UCSD-AML1 (cell line): ENCODE measurements at regions not wholly inside any gene's neighbourhood (a gene's known extent, or its start where the extent isn't known, plus 50 kb on each side); places are given as distances from the start of the nearest gene placed in this dataset.

Experiments
- DNase-seq: peaks from one replicate; lab custom pipeline; 2025; ENCODE audit not compliant: unreplicated experiment; lab: John Stamatoyannopoulos, UW

DNA sequence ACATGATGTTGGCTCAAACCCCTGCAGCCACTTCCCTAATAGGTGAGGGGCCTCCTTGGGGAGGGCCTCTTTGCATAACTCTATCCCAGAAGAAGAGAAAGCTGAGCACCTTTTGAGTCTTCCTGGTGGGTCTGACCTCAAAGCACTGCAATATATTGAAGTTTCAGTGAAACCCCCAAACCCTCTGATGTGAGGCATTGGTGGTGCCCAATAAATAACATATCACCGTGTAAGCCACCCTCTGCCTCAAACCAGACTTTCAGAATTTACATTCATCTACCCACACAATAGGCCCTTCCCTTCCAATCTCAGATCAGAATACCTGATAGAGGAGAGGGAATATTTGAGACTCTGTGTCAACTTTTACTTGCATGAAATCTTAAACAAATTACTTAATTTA, 142.8 kb upstream of the STK17B start:
- DNase-seq: no peak

DNA sequence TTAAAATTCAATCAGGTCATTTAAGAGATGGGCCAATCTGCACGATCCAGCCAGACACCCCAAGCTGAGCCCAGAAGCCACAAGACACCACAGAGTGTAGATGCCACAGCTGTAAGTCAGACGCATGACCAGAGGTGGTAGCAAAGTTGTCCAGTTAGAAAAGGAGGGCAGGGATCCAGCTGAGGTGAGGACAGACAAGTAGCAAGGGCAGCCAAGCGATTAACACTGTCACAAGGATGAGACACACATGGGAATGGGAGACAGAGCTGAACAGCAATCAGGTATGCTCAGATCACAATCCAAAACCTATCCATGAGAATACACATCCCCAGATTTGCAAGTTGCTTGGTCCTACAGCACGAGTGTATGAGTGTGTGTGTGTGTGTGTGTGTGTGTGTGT, 143.4 kb upstream of the STK17B start:
- no peak for DNase-seq

DNA sequence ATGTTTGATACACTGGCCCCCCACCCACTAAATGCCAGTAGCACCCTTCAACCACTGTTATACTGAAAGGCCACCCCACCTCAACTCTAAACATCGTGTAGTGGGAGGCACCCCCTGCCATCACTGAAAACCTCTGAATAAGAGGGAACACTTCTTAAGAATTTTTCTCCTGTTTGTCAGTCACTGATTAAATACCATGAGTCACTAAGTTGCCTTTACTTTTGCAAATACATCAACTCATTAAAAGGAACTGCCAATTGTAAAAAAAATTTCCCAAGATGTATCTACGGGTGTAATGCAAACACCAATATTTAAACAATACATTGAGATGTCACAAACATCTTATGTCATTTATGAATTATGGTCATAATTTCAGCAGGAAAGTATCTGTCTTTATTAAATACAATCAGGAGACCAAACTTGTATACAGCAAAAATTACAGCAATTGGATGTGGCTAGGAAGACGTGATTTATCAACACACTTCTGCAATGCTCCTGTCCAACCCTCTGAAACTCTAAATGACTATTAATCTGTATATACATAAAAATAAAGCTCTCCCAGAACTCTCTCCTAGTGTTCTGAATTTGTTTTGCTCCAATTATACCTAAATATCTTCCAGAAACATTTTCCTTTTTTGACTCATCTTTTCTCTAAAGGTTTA, 144.1 kb upstream of the STK17B start:
- no peak for DNase-seq

DNA sequence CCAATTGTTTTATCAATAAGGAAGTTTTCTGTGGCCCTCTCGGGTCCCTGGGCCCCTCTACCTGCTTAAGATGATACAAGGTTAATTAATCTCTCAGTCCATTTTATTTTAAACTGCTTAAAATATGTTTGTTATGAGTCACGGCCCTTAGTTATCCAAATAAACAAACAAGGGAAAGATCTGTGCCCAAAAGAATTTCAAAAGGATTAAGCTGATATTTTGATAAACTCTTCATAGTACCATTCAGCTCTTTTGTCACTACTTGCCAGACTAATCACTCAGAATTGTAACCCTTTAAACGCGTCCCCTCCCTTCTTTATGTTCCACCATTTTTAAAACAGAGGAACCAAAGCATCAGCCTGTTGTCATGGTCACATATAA, 144.7 kb upstream of the STK17B start:
- DNase-seq: no peak

DNA sequence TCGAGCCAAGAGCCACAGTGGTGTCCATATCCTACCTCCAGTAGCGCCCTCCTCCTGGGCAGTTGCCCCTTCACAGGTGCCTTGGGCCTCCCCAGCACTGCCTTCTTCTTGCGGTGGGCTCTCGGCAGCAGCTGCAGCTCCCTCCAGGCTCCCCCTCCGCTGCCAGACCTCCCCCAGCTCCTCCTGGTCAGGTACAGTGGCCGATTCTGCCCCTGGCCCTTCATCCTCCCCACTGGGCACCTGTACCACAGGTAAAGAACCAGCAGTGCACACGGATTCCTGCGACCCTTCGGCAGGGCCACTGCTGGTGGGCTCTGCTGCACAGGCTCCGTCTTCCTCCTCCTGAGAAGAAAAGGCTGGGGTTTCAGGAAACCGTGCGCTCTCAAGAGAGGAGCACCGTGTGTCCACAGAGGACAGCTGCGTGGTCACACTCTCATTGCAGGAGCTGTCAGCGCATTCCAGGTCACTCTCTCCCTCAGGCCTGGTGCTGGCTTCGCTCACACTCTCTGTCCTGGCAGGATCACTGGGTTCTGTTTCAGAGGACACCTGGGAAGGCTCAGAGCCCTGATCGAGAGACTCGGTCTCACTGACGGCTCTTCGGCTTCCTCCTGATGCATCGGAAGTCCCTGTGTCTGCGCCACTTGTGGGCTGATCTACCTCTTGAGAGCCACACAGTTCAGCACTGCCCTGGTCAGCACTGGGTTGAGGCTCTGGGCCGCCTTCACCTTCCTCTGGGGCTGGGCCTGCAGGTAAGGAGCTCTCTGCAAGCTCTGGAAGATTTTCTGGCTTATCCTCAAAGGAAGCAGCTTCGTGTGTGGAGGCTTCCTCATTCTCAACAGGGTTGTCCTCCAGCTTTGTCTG, 147.4 kb upstream of the STK17B start:
- no peak for DNase-seq

DNA sequence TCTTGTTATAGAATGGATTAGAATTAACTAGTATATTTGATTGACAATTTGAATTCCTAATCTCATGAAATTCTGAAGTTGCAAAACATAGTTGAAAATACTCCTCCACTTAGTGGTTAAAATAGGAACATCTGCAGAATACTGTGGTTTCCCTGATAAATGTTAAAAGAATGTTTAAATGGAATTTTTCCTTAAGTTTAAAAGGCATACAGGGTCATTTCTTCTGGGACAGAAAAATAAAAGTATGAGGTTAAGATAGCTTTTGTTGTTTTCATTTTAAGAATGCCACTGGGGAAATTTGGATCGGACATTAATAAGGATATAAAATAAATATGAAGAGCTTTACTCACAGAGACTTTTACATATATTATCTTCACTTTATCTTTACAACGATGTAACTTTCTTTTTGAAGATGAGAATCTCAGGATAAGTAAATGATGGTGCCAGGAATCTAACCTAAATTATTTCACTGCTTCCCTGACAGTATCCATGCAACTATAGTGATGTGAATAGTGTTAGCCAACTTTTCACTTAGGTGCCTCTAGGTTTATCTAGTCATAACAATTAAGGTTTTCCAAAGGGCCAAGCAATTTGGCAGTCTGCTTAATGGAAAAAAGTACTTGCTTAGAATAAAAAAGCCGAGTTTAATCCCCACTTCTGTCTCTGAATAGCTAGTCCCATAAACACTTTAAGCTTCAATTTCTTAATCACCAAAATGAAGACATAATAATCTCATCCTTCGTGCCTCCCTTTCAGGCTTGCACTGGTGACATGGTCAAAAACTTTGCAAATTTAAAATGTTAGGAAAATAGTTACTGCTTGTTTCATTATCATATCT, 151.8 kb upstream of the STK17B start:
- DNase-seq: no peak

DNA sequence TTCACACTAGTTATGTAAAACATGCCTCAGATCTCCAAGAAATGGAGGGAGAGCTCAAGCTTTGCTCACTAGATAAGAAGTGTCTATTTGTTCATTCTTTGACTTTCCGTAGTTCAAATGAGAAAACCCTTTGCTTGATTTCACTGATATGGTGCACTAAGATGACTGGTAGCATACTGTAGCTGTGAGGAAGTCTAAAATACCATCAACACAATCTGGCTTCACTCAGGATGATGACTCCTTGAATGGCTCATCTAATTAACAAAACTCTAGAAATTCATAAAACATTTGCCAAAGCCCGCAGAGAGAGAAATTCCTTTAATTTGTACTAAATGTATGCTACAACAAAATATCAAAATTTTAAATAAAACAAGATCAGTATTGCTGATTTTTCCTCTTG, 152.8 kb upstream of the STK17B start:
- no peak for DNase-seq

DNA sequence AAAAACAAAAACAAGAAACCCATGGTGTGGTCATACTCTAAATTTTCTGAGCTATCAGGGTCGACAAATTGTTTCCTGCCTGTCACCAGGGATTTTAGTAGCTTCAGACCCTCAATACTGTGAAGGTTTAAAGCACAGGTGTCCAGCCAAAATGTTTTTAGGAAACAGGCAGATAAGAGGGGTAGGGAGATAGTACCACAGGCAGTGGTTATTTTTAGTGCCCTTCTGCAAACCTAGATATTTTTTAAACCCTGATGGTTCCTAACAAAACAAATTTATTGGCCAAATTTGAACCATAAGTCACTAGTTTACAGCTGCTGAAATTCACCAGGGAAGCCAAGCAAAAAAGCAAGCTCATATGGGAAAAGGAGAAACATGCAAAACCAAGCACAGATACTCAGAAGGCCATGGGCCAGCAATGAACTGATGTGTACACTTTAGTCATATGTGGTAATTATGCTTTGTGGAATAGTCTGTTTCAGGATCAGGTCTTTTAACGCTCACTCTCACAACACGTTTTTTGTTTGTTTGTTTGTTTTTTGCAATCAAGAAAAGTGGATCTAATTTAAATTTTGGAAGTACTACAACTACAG, 156.8 kb upstream of the STK17B start:
- DNase-seq: no peak

DNA sequence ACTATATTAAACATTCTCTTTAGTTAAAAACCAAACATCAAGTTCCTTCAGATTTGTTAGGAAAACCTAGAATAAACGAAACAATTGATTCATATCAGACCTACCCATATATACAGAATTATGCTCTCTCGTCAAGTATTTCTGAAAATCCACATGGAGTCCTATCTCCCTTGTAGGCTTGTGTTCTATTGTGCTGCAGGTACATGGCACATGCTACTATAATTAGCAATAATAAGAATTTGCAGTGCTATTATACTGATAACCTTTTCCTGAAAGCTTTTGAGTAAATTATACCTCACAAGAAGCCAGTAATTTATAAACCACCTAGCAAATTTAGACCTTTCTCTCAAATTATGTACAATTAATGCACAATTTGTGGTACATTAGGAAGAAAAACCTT, 158.6 kb upstream of the STK17B start:
- no peak for DNase-seq

DNA sequence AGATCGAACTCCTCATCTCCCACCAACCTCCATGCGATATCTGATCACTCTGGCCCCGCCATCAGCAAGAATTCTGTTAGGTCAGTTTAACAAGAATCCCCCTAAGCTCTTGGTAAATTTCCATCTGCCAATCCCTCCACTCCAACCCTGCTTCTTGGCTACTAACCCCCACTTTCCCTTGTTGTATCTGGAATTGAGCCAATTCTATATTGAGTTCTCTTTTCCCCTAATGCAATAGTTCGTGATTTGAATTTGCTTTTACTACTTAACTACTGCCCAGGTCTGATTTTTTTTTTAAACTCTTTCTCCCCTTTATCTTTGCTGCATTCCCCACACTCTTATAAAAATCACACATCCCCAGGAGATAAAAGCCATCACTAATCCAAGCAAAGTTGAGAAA, 159.3 kb upstream of the STK17B start:
- DNase-seq: no peak

DNA sequence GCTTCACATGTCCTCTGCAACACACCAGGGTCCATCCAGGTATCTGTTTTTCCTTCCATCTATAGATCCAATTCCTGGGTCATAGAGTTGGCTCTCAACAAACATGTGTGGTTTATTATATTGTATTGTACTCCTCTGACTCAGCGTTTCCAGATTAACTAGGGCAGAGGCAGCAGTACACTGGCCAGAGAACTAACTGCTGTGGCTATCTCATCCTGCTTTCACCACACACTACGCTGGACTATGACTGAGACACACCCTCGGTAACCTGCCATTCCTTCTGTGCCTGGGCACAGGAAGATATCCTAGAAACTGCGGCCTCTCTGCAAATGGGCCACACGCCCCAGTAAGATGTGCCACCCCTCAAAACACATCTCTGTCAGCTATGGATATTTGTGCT, 159.8 kb upstream of the STK17B start:
- DNase-seq: peak; percentile 13

DNA sequence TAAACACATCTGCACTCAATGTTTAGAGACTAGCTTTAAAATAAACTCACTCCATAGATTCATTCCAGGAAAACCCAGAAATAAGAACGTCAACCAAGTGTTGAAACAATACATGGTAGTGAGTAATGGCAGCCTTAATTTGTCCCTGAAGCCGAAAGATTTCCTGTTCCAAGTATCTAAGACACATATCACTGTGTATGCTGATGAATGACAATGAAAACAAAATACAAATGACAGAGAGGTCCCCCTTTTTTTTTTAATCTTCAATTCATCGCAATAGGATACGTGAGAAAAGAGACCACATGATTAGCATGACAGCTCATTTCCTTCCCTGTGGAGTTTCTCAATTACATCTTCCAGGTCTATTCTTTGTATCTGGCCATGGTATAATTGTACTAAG, 160.5 kb upstream of the STK17B start:
- no peak for DNase-seq

DNA sequence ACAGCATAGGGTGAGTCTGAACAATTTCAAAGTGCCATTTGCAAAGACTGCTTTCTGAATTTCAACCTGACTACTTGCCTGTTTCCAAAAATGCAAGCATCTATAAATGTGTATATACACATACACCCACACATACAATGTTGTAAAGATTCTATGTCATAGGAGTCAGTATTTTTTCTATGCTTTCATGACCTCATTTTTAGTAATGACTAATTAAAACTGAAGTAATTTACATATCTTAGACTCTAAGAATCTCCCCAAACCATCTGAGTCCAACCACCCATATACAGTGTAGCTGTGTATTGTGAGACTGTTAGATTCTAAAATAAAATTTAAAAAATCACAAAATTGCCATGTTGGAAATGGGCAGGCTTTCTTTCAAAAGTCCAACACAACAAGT, 162.0 kb upstream of the STK17B start:
- no peak for DNase-seq

DNA sequence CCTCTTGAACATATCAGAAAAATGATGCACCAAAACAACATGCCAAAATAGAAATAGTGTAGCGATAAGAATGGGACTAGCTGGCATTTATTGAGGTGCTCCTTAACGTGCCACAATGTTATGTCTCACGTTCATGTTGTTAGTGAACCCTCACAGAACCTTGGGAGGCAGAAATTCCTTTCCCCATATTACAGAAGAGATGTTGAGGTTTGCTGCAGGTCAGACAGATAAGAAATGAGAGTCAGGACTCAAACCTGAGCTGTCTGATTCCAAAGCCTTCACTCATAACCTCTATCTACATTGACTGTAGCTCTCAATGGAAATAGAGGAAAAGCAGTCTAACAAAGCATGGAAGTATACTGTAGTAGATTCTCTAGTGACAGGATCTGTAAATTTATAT, 163.3 kb upstream of the STK17B start:
- DNase-seq: no peak

DNA sequence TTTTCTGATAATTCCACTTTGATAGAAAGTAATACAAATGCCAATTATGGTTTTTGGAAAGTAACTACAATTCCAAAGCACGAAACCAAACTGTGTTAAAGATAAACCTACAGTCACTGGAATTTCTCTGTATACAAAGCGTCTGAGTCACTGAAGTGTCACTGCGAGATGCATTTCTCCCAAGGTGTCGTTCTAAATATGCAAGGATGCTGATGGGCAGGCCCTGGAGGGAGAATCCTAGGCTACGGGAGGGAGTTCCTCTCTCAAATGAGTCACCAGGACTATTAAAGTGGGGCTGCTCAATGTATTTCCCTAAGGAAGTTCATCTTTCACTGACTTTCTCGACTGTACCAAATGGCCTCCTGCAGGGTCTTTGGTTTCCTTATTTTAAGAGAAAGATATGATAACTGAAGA, 163.8 kb upstream of the STK17B start:
- DNase-seq: no peak

DNA sequence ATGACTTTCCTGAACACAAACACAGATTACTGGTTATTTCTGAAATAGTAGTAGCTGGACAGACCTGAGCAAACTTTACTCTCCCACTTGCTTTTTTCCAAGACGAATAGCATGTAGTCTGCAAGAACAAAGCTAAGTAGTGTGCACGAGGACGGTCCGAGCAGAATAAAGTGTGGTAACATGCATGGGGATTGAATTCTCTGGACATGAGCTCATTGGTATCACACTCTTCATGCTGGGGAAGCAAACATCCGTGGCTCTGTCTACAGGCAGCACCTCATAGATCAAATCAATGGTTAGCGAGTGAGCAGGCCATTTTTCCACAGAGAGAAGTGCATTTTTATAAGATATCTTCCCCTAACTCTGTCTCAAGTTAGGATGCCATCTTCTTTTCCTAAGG, 164.8 kb upstream of the STK17B start:
- no peak for DNase-seq

DNA sequence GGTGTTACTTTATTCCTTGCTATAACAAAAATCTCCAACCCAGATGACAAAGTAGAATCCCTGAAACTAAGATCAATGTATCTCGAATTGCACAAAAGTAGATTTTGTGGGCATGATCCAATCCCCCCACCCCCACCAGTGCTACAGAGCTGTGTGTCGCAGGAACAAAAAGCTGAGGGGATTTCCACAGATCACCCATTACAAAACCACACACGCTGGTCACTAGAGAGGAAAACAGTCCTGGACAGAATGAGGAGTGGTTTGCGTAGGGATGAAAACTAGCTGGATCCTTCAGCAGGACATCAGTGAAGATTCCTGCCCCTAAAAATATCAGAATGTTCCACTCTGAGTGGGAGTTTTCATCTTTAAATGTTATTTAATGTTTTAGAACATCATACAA, 165.3 kb upstream of the STK17B start:
- DNase-seq: no peak

DNA sequence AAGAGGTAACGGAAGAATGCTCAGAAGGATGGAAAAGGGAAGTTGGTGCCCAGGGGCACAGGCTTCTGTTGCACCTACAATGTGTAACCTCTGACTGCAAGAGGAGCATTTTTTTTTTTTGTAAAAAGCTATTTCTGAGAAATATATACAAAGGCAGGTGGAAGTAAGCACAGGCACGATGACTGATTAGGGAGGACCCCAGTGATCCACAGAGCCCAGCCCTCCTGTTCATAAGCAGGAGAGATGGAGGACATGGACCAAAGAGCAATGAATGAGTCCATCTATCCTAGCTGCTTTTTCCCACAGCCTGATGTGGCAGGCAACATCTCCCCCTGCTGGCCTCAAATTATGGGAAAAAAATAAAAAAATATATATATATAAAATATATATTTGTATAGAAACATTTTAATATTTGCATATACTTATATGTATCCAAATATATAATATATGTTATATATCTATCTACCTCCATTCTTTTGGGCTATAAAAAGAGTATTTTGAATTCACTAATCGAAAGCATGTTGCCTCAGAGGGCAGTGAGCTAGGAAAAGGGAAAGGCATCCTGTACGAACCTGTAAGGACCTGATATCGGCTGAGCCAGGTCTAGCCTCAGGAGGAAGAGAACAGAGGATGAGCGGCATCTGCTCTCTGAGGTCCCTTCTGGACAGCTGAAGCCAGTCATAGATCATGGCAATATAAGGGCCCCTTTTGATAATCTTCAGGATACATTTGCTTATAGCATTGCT, 166.0 kb upstream of the STK17B start:
- peak; percentile 16 for DNase-seq

DNA sequence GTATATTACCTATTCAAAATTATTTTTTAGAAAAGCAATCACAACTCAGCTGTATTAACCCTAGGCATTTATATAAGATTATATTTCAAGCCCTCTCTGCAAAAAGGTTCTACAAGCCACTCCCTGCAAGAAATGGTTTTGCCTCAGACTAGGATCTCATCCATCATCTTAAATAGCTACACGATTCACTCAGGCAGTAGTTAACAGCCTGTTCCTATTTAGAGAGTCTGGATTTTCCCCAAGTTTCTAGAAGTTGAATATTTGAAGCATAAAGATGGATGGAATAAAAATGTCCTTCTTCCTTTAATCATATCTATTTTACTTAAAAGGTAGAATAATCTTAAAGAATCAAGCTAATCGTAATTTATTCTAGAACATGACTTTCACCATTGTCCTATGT, 167.1 kb upstream of the STK17B start:
- DNase-seq: no peak

DNA sequence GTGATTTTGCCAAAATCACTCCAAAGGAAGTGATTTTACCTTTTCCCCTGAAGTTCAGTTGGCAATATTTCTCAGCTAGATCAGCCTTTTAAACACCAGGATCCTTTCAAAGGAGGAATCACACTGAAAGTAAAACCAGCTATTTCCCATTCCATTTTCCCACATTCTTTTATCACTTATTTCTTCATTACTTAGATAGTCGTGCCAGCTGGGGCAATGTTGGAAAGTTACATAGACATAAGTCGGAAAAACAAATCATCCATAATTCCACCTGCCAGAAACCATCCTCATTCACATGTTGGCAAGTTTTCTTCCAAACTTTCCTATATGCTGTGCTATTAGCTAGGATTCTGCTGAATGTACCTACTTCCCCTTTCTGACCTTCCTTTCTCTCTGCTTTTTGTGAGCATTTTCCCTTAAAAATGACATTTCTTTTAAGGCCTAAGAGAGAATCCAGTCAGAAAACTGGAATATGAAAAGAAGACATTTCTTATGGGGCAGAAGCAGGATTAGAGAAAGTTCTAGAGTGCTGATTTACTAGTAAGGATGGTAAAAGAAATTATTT, 170.0 kb upstream of the STK17B start:
- no peak for DNase-seq
